ENCODE measurements at regions not wholly inside any gene's neighbourhood (a gene's known extent, or its start where the extent isn't known, plus 50 kb on each side); places are given as distances from the start of the nearest gene placed in this dataset.

GRCh38 chr4:38275331-38276100 lies 315.3 kb downstream of the PTTG2 start:
- Histone ChIP-seq H3K4me1 (ENCODE audit: control insufficient read depth in 1 of 2, insufficient read depth in 2 of 2, low read length in 2 of 2) (peaks cover 25 to 33% of the 10 kb centered on the region in 2 donors), H3K9ac (ENCODE audit: low read depth in 1 of 2, low read length in 2 of 2) (no peak overlapping the region), H3K36me3 (ENCODE audit: control insufficient read depth in 1 of 2, insufficient read depth in 2 of 2, low read length in 2 of 2) (no peaks in the 10 kb centered on the region), H3K4me3 (ENCODE audit: low read depth in 1 of 2, low read length in 2 of 2) (no peak overlapping the region), H3K27me3 (ENCODE audit: control insufficient read depth in 1 of 2, insufficient read depth in 2 of 2, low read length in 2 of 2) (no peaks in the 10 kb centered on the region), H3K9me3 (ENCODE audit: control insufficient read depth in 1 of 2, low read length in 2 of 2) (peaks cover 0 to 3% of the 10 kb centered on the region in 2 donors), H3K27ac (ENCODE audit: low read depth, low read length) (no peak overlapping the region)

GRCh38 chr4:38278255-38278654 lies 318.1 kb downstream of the PTTG2 start:
- H3K36me3 ChIP-seq (ENCODE audit: control insufficient read depth in 1 of 2, insufficient read depth in 2 of 2, low read length in 2 of 2): no peaks in the 10 kb centered on the region
- H3K9me3 ChIP-seq (ENCODE audit: control insufficient read depth in 1 of 2, low read length in 2 of 2): peaks cover 0 to 3% of the 10 kb centered on the region in 2 donors
- no peak overlapping the region for H3K4me3 ChIP-seq (ENCODE audit: low read depth in 1 of 2, low read length in 2 of 2)
- H3K9ac ChIP-seq (ENCODE audit: low read depth in 1 of 2, low read length in 2 of 2): no peak overlapping the region
- H3K4me1 ChIP-seq (ENCODE audit: control insufficient read depth in 1 of 2, insufficient read depth in 2 of 2, low read length in 2 of 2): peaks cover 39 to 45% of the 10 kb centered on the region in 2 donors
- H3K27ac ChIP-seq (ENCODE audit: low read depth, low read length): no peak overlapping the region
- H3K27me3 ChIP-seq (ENCODE audit: control insufficient read depth in 1 of 2, insufficient read depth in 2 of 2, low read length in 2 of 2): no peaks in the 10 kb centered on the region

GRCh38 chr4:38279077-38279476 lies 318.9 kb downstream of the PTTG2 start:
- no peaks in the 10 kb centered on the region for H3K36me3 ChIP-seq (ENCODE audit: control insufficient read depth in 1 of 2, insufficient read depth in 2 of 2, low read length in 2 of 2)
- peak overlapping the region; percentile 48 to 61 for H3K9ac ChIP-seq (ENCODE audit: low read depth in 1 of 2, low read length in 2 of 2)
- no peaks in the 10 kb centered on the region for H3K27me3 ChIP-seq (ENCODE audit: control insufficient read depth in 1 of 2, insufficient read depth in 2 of 2, low read length in 2 of 2)
- H3K27ac ChIP-seq (ENCODE audit: low read depth, low read length): peak overlapping the region; percentile 86
- H3K4me1 ChIP-seq (ENCODE audit: control insufficient read depth in 1 of 2, insufficient read depth in 2 of 2, low read length in 2 of 2): peaks cover 39 to 45% of the 10 kb centered on the region in 2 donors
- no peak overlapping the region for H3K4me3 ChIP-seq (ENCODE audit: low read depth in 1 of 2, low read length in 2 of 2)
- H3K9me3 ChIP-seq (ENCODE audit: control insufficient read depth in 1 of 2, low read length in 2 of 2): peaks cover 0 to 3% of the 10 kb centered on the region in 2 donors

GRCh38 chr4:38279650-38280322 lies 319.6 kb downstream of the PTTG2 start:
- peak overlapping the region; percentile 61 to 70 for H3K9ac ChIP-seq (ENCODE audit: low read depth in 1 of 2, low read length in 2 of 2)
- peaks cover 39 to 45% of the 10 kb centered on the region in 2 donors for H3K4me1 ChIP-seq (ENCODE audit: control insufficient read depth in 1 of 2, insufficient read depth in 2 of 2, low read length in 2 of 2)
- no peaks in the 10 kb centered on the region for H3K27me3 ChIP-seq (ENCODE audit: control insufficient read depth in 1 of 2, insufficient read depth in 2 of 2, low read length in 2 of 2)
- peak overlapping the region in 1 of 2 donors; percentile 13 for H3K4me3 ChIP-seq (ENCODE audit: low read depth in 1 of 2, low read length in 2 of 2)
- peak overlapping the region; percentile 88 for H3K27ac ChIP-seq (ENCODE audit: low read depth, low read length)
- H3K9me3 ChIP-seq (ENCODE audit: control insufficient read depth in 1 of 2, low read length in 2 of 2): peaks cover 0 to 3% of the 10 kb centered on the region in 2 donors
- no peaks in the 10 kb centered on the region for H3K36me3 ChIP-seq (ENCODE audit: control insufficient read depth in 1 of 2, insufficient read depth in 2 of 2, low read length in 2 of 2)

- Histone ChIP-seq H3K9me3 (ENCODE audit: control insufficient read depth in 1 of 2, low read length in 2 of 2) (peaks cover 0 to 3% of the 10 kb centered on the region in 2 donors), H3K4me1 (ENCODE audit: control insufficient read depth in 1 of 2, insufficient read depth in 2 of 2, low read length in 2 of 2) (peaks cover 37 to 43% of the 10 kb centered on the region in 2 donors), H3K4me3 (ENCODE audit: low read depth in 1 of 2, low read length in 2 of 2) (peak overlapping the region in 1 of 2 donors; percentile 13), H3K36me3 (ENCODE audit: control insufficient read depth in 1 of 2, insufficient read depth in 2 of 2, low read length in 2 of 2) (no peaks in the 10 kb centered on the region), H3K27me3 (ENCODE audit: control insufficient read depth in 1 of 2, insufficient read depth in 2 of 2, low read length in 2 of 2) (no peaks in the 10 kb centered on the region), H3K27ac (ENCODE audit: low read depth, low read length) (peak overlapping the region; percentile 88), H3K9ac (ENCODE audit: low read depth in 1 of 2, low read length in 2 of 2) (peak overlapping the region; percentile 58 to 70)
These were observed 320.1 kb downstream of the PTTG2 start for GRCh38 chr4:38280323-38280706.

- no peak overlapping the region for H3K4me3 ChIP-seq (ENCODE audit: low read depth in 1 of 2, low read length in 2 of 2)
- H3K4me1 ChIP-seq (ENCODE audit: control insufficient read depth in 1 of 2, insufficient read depth in 2 of 2, low read length in 2 of 2): peaks cover 26 to 33% of the 10 kb centered on the region in 2 donors
- H3K9ac ChIP-seq (ENCODE audit: low read depth in 1 of 2, low read length in 2 of 2): peak overlapping the region in 1 of 2 donors; percentile 21
- no peak overlapping the region for H3K27ac ChIP-seq (ENCODE audit: low read depth, low read length)
- peaks cover 0 to 3% of the 10 kb centered on the region in 2 donors for H3K9me3 ChIP-seq (ENCODE audit: control insufficient read depth in 1 of 2, low read length in 2 of 2)
- H3K36me3 ChIP-seq (ENCODE audit: control insufficient read depth in 1 of 2, insufficient read depth in 2 of 2, low read length in 2 of 2): no peaks in the 10 kb centered on the region
- no peaks in the 10 kb centered on the region for H3K27me3 ChIP-seq (ENCODE audit: control insufficient read depth in 1 of 2, insufficient read depth in 2 of 2, low read length in 2 of 2)
These were observed 321.3 kb downstream of the PTTG2 start for GRCh38 chr4:38281371-38282071.

GRCh38 chr4:38283724-38284123 lies 323.5 kb downstream of the PTTG2 start:
- Histone ChIP-seq H3K36me3 (ENCODE audit: control insufficient read depth in 1 of 2, insufficient read depth in 2 of 2, low read length in 2 of 2) (no peaks in the 10 kb centered on the region), H3K4me1 (ENCODE audit: control insufficient read depth in 1 of 2, insufficient read depth in 2 of 2, low read length in 2 of 2) (peaks cover 26% of the 10 kb centered on the region in 2 donors), H3K9me3 (ENCODE audit: control insufficient read depth in 1 of 2, low read length in 2 of 2) (no peaks in the 10 kb centered on the region), H3K4me3 (ENCODE audit: low read depth in 1 of 2, low read length in 2 of 2) (no peak overlapping the region), H3K9ac (ENCODE audit: low read depth in 1 of 2, low read length in 2 of 2) (no peak overlapping the region), H3K27ac (ENCODE audit: low read depth, low read length) (no peak overlapping the region), H3K27me3 (ENCODE audit: control insufficient read depth in 1 of 2, insufficient read depth in 2 of 2, low read length in 2 of 2) (no peaks in the 10 kb centered on the region)

- H3K9ac ChIP-seq (ENCODE audit: low read depth in 1 of 2, low read length in 2 of 2): no peak overlapping the region
These were observed 324.3 kb downstream of the PTTG2 start for GRCh38 chr4:38284294-38285030.

GRCh38 chr4:38287101-38287851 lies 327.1 kb downstream of the PTTG2 start:
- no peak overlapping the region for H3K27ac ChIP-seq (ENCODE audit: low read depth, low read length)
- no peaks in the 10 kb centered on the region for H3K9me3 ChIP-seq (ENCODE audit: control insufficient read depth in 1 of 2, low read length in 2 of 2)
- H3K4me3 ChIP-seq (ENCODE audit: low read depth in 1 of 2, low read length in 2 of 2): no peak overlapping the region
- no peaks in the 10 kb centered on the region for H3K4me1 ChIP-seq (ENCODE audit: control insufficient read depth in 1 of 2, insufficient read depth in 2 of 2, low read length in 2 of 2)
- no peaks in the 10 kb centered on the region for H3K27me3 ChIP-seq (ENCODE audit: control insufficient read depth in 1 of 2, insufficient read depth in 2 of 2, low read length in 2 of 2)
- no peaks in the 10 kb centered on the region for H3K36me3 ChIP-seq (ENCODE audit: control insufficient read depth in 1 of 2, insufficient read depth in 2 of 2, low read length in 2 of 2)
- H3K9ac ChIP-seq (ENCODE audit: low read depth in 1 of 2, low read length in 2 of 2): no peak overlapping the region

More at GRCh38 chr4:38284294-38285030, 324.3 kb downstream of the PTTG2 start:
- Histone ChIP-seq H3K9me3 (ENCODE audit: control insufficient read depth in 1 of 2, low read length in 2 of 2) (no peaks in the 10 kb centered on the region), H3K4me1 (ENCODE audit: control insufficient read depth in 1 of 2, insufficient read depth in 2 of 2, low read length in 2 of 2) (peaks cover 20% of the 10 kb centered on the region in 2 donors), H3K27ac (ENCODE audit: low read depth, low read length) (no peak overlapping the region), H3K36me3 (ENCODE audit: control insufficient read depth in 1 of 2, insufficient read depth in 2 of 2, low read length in 2 of 2) (no peaks in the 10 kb centered on the region), H3K4me3 (ENCODE audit: low read depth in 1 of 2, low read length in 2 of 2) (no peak overlapping the region), H3K27me3 (ENCODE audit: control insufficient read depth in 1 of 2, insufficient read depth in 2 of 2, low read length in 2 of 2) (no peaks in the 10 kb centered on the region)
